ENCODE measurements at regions not wholly inside any gene's neighbourhood (a gene's known extent, or its start where the extent isn't known, plus 50 kb on each side); places are given as distances from the start of the nearest gene placed in this dataset.

DNA sequence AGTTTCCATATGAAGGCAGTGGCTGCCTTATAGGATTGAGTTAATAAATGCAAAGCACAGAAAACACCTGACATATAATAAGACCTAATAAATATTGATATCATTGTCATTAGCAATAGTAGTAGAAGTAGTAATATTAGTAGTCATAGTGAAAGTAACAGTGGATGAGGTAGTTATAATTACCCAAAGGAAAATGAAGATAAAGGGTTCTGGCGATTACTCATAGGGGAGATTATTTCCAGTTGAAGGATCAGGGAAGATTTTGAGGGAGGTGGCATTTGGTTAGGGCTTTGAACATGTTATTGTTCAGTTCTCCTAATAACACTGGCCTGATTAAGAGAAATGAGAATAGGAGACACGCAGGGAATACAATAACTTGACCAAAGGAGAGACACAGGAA is 131.9 kb upstream of the GPRIN3 start:
- no peak for DNase-seq (ENCODE audit: low read depth in 4 of 4, low spot score in 3 of 4)

DNA sequence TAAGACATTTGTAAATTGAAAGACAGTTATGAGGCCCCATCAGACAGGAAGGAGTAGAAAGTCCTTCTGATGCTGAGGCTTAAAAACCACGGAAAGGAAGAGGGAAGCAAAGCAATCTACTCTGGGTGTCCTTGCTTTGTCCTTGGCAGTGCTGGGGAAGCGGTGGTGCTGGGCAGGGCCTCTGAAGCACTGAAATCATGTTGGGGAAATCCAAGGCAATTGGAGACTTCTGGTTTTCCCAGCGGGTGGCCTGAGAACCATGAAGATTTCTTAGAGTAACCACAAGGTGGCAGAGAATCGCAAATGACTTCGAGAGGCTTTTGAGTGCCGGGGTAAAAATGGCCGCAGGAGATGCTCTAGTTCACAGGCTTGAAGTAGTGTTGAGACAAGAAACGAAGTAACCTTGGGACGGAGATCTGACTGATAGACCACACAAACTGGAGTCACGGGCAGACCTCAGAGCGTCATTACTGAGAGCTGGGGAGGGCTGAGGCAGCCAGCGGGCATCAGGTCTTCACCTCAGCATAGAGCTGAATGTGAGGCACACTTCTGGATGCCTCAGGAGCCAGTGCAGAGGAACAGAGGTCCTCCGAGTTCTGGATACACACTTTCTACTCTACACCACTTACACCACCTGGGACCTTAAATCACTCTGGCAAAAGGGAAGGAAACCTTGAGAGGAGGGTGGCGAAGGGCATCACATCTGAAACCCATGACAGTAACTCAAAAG is 130.7 kb upstream of the GPRIN3 start:
- no peak for DNase-seq (ENCODE audit: low read depth in 4 of 4, low spot score in 3 of 4)

DNA sequence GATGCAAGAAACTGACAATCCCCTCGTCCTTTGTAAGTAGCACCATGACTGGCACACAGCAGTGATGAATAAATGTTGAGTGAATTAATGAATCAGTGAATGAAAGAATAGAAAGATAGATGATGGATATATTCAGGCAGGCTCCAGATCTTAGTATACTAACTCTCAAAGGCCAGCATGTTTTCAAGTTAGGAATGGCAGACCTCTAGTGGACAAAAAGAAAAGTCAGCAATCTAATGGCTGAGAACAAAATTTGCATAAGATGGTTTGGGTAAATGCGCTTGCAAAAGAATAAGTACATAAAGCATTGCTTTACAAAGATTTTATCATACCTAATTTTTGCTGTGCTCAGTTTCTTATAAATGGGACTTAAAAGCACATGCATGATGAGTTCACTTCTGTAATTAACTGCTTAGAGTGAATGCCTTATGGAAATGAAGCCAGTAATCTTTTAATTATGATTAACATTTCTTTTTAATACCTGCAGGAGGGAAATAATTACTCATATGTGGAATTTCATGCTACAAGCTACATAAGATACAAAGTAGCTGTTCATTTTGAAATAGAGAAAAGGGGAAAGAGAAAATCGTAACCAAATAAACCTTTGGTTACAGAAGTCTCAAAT is 126.9 kb upstream of the GPRIN3 start:
- peak; percentile 8 to 28 (median 18) for DNase-seq (ENCODE audit: low read depth in 4 of 4, low spot score in 3 of 4)

DNA sequence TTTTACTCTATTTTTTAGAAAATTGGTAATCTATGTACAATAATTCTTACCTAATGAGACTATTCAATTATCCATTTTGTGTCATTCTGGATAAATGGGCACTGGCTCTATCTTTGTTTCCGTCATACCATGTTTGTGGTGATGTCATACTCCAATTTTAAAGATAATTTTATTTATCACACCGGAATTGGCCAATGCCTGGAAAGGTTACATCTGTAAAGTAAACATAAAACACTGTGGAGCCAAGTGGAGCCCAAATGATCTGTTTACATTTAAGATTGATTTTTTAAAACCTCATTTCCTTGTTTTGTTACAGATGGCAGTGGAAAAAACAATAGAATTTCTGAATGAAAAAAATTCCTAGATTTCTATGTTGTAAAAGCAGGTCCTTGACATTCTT is 120.2 kb upstream of the GPRIN3 start:
- no peak for DNase-seq (ENCODE audit: low read depth in 4 of 4, low spot score in 3 of 4)

DNA sequence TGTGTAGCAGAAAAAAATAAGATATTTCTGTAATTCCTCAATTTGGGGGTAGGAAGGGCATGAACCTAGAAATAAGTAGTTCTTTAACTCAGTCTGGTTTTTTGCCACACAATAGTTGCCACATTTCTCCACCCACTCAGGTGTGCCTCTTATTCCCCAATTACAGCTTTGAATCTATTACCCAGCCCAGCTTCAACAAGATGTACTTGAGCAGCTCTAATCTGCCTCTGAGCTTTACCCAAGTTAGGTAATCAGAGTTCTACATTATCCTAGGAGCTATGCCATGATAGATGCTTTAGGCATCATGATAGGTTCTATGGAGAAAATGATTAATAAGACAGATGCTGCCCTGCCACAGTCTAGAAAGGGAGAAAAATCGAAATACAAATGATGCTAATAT is 117.4 kb upstream of the GPRIN3 start:
- no peak for DNase-seq (ENCODE audit: low read depth in 4 of 4, low spot score in 3 of 4)

DNA sequence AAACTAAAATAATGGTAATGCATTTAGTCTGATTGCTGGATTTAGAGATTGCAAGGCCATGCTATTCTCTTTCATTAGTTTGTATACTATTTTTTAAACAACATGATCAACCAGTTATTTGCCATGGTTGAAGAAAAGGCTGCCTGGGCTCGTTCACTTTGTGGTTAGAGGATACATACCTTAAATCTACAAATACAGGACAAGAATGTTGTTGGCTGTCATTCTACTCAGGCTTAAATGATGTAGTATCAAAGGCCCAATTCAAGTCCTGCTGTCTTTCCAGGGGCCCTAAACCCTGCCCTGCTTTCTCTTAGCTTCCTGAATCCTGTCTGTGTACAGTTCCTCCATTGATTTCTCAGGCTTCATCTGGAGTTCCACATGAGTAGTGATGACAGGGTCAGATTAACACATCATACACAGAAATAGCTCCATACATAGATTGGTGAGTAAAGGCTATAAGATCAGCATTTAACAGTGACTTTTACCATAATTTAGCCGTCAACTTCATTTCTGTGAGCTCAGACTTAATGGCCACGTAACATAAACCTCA is 114.9 kb upstream of the GPRIN3 start:
- DNase-seq (ENCODE audit: low read depth in 4 of 4, low spot score in 3 of 4) = no peak

DNA sequence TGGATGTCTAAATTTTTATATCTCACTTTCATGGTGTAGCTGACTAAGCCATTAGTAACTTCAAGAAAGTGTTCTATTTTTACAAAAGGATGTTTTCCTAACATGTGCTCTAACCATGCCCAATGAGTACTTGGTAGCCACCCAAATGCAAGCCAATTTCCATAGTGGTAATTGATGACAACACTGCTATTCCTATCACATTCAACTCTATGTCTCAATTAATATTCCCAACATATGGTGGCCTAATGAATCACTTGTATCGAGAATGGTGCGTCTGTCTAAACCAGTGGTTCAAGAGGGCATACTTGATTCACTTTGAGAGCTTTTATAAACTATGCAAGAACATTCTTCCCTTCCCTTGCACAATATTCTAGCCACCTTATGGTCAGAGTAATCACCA is 112.9 kb upstream of the GPRIN3 start:
- no peak for DNase-seq (ENCODE audit: low read depth in 4 of 4, low spot score in 3 of 4)

DNA sequence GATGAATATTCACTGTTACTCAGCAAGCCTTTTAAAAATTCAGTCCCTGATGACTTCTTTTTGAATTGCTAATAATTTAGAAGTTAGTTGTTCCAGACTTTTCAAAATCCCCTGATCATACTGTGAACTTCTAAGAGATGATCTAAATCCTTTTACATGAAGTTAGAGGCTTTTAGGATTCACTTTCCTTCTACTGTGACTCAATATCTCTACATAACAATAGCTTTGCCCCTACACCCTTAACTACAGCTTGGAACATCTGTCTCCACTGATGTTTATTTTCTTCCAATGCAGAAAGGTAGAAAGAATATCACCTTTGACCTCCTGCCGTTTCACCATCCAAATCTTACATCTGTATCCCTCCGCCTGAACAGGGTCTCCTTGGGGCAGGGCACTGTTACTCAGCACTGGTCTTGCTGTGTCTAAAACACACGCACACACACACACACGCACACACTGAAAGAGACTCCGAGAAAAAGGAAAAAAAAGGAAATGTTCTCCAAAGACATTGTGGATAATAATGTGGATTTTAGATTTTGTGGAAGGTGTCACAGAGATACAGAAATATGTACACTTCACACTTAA is 111.6 kb upstream of the GPRIN3 start:
- no peak for DNase-seq (ENCODE audit: low read depth in 4 of 4, low spot score in 3 of 4)

DNA sequence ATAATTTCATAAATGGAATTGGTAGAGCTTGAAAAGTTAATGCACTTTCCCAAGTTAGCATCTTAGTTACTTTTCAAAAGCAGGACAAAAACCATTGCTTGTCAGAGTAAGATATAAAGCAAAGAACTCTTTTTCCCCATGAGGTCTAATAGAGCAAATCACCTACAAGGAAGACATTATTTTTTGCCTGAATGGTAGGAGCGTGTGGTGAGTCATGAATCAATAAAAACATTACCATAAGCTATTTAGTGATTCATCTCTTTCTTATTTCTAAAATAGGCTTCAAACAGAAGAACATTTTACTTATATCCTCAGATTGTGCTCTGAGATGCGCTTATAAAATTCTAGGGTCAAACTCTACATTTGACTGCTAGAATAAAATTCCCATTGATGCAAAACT is 109.4 kb upstream of the GPRIN3 start:
- DNase-seq (ENCODE audit: low read depth in 4 of 4, low spot score in 3 of 4) = no peak

DNA sequence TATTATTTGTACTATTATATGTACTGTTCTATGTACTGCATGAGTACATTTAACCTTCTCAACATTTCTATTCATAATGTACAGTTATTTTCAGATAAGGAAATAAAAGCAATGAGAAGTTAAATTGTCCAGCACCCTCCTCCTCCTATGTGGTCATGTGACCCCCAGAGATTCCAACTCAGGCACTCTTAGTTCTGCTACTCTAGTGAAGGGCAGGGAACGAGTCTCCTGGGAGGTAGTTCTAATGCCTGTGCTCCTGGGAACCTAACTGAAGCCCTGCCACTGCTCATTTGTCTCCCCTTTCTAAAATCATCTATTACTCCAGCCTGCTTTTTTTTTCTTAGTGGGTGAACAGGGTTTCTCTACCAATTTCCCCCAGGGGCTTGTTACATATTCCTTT is 105.9 kb upstream of the GPRIN3 start:
- DNase-seq (ENCODE audit: low read depth in 4 of 4, low spot score in 3 of 4) = no peak

DNA sequence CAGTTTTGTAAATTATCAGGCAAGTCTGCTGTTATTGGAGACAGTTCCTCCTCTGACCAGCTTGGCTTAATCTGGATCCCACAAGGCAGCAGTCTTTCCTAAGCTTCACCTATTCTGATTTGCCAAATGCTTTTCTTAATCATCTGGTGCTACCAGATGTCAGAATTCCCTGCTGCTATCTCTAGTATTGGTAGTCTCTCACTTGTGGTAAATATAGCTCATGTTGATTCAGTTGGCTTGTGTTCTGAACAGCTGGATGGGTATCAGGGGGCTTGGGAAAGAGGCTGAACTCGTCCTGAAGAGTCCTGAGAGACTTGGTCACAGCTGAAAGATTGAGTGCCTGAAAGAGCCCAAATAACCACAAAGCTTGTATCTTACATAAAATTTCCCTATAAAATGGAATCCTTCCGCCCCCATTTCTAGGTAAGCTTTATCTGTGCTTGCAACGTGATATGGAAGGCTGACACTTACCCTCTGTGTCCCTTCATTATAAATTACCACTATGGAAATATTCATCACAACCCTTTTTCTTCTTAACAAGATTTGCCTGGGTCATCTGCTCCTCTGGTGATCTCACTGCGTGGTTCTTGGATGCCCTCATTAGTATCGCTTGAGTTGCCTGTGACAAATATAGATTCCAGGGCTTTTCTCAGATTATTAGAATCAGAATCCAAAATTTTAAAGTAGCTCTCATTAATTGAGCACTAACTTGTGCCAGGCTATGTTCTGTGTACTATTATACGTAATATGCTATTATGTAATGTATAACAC is 104.1 kb upstream of the GPRIN3 start:
- no peak for DNase-seq (ENCODE audit: low read depth in 4 of 4, low spot score in 3 of 4)

DNA sequence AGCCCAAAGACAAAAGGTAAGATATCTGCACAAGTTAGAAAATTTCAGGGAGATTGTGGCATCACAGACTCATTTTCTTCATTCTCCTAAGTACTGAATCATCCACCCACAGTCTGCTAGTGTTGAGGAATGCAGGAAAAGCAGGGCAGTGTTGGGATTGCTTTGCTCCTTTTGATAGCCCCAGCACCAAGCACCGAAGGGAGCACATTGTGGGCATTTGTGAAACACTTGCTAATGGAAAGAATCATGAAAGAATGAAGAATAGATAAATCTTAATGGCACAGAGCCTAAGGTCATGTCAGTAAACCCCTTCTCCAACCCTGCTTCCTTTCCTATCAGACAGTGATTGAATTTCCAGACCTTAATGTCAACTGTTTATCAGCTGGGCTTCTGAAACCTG is 103.1 kb upstream of the GPRIN3 start:
- DNase-seq (ENCODE audit: low read depth in 4 of 4, low spot score in 3 of 4) = no peak

DNA sequence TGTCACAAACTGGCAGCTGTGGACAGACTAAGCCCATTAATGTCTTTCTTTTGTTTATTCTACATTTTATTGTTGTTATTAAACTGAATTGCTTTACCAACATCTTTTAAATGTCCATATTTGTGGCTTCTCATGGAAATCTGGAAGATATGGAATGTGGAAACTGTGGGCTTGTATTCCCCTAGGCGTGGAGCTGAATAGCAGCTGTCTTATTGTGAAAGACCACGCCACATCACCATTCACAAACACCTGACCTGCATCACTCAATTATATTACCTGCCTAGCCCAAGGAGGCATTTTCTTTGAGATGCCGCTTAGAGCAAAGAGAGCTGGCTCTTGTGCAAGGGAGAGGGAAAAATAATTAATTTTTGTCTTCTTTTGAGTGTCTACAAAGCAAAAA is 96.9 kb upstream of the GPRIN3 start:
- DNase-seq (ENCODE audit: low read depth in 4 of 4, low spot score in 3 of 4) = no peak

DNA sequence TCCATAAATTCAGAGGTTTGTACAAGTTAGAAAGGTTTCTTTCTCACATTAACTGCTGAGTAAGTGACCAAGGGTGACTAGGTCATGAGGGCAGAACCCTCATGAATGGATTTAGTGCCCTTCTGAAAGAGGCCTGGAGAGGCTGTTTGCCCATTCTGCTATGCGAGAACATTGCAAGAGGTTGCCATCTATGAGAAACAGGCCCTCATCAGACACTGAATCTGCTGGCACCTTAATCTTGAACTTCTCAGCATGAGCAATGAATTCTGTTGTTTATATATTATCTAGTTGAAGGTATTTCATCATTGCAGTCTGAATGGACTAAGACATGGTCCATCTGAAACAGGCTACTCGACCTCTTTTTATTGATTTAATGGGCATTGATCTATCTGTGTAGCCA is 96.2 kb upstream of the GPRIN3 start:
- no peak for DNase-seq (ENCODE audit: low read depth in 4 of 4, low spot score in 3 of 4)

DNA sequence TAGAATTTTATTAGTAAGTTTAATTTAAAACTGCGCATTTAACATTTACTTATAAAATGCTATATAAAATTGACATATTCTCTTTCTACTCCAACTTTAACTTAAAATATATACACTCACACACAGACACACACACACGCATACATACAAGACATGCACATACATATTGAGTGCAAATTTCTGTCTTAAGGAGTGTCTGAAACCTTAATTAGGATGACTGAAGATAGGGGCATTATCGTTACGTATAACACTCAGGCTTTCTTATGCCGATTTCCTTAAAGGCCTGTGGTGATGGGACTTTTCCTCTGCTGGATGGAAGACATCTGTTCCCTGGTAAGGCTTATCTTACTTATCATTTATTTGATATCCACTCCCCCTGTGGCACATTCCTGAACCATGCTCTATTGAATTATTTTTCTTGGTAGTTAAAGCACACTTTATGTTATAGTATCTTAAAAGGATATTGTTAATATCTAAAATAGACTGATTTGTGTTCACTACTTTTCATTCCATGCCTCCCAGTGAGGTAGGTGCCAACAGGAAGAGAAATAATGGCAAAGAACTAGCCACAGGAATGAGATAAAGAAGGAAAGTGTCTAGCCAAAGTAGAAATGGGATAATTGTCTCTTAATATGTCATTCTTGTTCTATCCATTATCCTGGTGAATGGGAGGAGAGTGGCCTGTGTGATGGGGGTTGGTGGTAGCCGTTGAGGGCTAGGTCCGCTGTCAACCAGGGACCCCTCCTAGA is 92.9 kb upstream of the GPRIN3 start:
- DNase-seq (ENCODE audit: low read depth in 4 of 4, low spot score in 3 of 4) = no peak

DNA sequence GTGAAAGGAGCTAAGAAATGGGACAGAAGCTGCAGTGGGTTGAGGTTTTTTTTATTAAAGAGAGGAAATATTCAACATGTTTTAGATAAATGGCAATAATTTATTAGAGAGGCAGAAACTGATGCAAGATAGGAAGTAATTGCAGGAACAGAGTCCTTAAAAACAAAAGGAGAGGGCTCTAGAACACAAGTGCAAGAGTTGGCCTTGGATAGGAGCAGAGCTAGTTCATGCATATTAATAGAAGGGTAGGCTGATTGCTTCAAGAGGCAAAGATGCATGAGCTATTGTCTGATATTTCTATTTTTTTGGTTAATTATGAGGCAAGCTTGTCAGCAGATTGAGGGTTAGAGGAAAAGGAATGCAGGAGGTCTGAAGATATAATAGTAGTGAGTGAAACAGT is 91.0 kb upstream of the GPRIN3 start:
- DNase-seq (ENCODE audit: low read depth in 4 of 4, low spot score in 3 of 4) = no peak

DNA sequence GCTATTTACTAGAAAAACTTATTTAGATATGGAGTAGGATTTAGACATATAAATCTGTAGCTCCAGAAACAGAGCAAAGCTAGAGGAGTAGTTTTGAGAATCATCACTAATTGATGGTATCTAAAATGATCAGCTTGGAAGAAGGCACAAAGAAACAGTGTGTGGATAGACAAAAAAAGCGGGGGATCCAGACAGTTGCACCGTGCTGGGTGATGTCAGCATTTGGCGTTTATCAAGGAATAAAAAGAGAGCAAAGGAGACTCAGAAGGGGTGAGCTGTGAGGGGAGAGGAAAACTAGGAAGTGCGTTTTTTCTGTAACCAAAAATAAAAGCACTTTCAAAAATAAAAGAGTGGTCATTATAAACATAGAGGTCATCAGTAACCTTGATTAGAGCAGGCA is 90.5 kb upstream of the GPRIN3 start:
- DNase-seq (ENCODE audit: low read depth in 4 of 4, low spot score in 3 of 4) = no peak

DNA sequence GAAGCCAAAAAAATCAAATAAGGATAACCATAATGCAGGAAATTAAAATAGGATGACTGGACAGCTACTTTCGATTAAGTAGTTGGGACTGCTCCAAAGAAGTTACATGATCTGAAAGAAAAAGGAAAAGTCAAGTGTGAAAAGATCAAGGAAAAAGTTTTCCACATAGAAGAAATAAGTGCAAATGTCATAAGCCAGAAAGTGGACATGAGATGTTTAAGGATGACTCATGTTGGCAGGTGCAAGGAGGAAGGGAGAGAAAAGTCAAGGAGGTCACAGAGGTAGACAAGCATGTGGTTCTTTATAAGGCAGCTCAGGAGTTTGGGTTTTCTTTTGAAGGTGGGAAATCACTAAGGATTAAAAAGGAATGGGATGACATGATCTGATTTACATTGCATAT is 89.8 kb upstream of the GPRIN3 start:
- DNase-seq (ENCODE audit: low read depth in 4 of 4, low spot score in 3 of 4) = no peak

DNA sequence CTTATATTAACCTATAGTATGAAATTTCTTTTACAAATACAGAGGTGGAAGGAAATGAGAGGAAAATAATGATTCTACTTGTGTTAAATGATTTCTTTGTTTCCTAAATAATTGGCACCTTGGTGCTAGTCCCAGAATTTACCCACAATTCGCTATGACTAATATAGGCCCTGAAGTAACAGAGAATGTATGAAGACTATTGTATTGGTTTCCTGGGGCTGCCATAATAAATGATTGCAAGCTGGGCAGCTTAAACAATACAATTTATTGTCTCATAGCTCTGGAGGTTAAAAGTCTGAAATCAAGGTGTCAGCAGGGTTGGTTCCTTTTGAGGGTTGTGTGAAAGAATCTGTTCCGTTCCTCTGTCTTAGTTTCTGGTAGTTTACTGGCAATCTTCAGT is 74.8 kb upstream of the GPRIN3 start:
- no peak for DNase-seq (ENCODE audit: low read depth in 4 of 4, low spot score in 3 of 4)

DNA sequence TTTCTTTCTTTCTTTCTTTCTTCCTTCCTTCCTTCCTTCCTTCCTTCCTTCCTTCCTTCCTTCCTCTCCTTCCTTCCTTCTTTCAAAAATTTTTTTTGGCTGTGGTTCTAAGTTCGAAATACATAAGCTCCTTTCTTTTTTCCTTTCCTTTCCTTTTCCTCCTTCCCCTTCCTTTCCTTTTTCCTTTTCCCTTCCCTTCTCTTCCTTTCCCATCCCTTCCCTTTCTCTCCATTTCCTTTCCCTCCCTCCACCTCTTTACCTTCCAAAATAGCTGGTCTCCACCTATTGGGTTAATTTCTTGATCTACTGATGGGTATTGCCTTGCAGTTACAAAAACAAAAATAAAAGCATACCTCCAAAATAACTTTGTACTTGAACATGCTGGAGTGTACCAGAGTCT is 73.4 kb upstream of the GPRIN3 start:
- DNase-seq (ENCODE audit: low read depth in 4 of 4, low spot score in 3 of 4) = no peak
